C4-2B (cell line): ENCODE measurements at regions not wholly inside any gene's neighbourhood (a gene's known extent, or its start where the extent isn't known, plus 50 kb on each side); places are given as distances from the start of the nearest gene placed in this dataset.
"Not testable (repeated sequence)": the region's sequence is repeated elsewhere in the genome, so short reads cannot be mapped to it uniquely, and the experiment has no call there.

Experiments
- H3K27ac ChIP-seq: fragments of 450-650 bp; 2 replicates; pipeline ENCODE4 v1.5.1; 2017
- ZFX ChIP-seq: fragments of 450-650 bp; IDR thresholded peaks from 2 replicates; pipeline ENCODE4 v1.6.1; 2017
- TF ChIP-seq, protein P1 (sequence below): fragments of 450-650 bp; conservative IDR thresholded peaks from 2 replicates; pipeline ENCODE4 v1.5.1; 2017; ENCODE audit warnings: mild to moderate bottlenecking

DNA sequence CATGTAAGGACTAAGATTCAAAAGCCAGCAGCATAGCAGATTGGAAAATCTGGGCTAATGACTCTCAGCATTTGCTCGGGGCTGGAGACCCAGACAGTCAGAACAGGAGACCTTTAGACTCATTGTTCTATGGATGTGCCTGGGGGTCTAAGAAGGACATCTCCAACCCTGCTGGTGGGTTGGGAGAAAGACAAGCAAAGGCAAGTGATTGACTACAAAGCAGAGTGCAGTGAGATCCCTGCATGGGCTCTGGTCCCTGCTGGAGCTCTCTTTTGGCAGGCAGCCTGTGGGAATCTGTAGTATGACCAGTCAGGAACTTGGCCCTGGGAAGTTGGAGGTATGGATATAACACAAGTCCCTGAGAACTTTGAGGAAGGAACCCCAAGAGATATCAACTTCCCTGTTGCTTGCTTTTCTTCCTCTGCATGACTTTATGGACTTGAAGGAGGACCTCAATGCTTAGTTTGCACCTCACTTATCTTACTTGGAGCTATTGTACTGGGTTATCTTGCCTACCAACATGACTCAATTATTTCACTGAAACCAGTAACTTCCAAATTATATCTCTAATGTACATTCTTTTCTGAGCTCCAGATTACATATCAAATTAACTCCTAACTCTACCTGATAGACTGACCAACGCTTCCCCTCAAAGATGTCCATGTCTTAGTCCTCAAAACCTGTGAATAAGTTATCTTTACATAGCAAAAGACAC is 236.0 kb downstream of the CYRIA start:
- no peak overlapping the region for H3K27ac ChIP-seq
- TF ChIP-seq ZFX, result no peak
- TF ChIP-seq, protein P1, sequence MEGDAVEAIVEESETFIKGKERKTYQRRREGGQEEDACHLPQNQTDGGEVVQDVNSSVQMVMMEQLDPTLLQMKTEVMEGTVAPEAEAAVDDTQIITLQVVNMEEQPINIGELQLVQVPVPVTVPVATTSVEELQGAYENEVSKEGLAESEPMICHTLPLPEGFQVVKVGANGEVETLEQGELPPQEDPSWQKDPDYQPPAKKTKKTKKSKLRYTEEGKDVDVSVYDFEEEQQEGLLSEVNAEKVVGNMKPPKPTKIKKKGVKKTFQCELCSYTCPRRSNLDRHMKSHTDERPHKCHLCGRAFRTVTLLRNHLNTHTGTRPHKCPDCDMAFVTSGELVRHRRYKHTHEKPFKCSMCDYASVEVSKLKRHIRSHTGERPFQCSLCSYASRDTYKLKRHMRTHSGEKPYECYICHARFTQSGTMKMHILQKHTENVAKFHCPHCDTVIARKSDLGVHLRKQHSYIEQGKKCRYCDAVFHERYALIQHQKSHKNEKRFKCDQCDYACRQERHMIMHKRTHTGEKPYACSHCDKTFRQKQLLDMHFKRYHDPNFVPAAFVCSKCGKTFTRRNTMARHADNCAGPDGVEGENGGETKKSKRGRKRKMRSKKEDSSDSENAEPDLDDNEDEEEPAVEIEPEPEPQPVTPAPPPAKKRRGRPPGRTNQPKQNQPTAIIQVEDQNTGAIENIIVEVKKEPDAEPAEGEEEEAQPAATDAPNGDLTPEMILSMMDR, result no peak

DNA sequence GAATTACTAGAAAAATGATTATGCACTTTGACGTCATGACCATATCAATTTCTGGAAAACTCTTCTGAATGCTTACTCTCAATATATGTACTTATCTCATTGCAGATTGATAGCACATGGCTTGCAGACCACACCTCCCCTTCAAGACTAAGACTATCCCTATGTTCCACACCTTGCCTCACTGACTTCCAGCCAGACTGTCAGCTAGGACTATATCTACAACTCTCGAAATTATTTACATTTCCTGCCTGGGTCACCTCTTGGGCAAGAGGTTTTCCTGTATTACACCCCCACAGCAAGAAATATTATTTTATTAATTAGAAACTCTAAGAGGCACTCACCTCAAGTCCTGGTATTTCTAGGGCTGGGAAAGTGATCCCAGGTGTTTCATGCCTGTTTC is 236.6 kb downstream of the CYRIA start:
- TF ChIP-seq ZFX, result no peak
- TF ChIP-seq, protein P1, result no peak

DNA sequence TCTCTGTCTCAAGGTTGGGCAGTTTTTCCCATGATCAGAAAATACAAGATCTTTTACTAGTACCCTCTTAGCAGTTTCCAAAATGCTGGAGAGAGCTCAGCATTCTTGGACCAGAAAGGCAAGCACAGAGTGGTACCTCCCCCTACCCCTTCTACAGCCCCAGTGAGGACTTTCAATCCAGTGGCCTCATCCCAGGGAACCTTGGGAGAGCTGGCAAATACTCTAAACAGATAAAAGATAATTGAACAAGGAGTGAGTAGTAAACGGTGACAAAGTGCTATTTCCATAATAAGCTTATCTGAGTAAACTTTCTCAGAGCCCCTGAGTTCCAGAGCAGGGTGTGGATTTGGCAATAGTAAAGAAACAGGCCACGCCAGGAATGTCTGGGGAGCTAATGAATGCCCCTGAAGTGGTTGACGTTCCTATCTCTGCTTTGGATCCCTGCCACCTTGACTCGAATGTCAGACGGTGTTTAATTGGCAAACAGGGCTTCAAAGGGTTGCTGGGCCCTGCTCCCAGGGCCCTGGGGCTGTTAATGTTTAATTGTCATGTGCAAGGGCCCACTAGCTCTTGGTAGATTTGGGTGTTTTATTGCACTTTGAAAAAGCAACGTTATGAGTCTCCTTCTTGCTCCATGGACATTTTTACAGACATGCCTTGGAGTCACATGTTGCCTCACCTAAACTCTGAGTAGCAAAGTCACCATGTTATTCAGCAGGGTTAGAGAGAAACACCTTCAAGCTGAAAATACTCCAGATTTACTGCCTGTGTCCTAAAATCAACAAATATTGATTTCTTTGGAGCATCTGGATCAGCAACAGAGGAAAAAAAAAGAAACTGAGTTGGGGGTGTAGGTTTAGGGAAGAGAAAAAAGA is 239.9 kb downstream of the CYRIA start:
- H3K27ac ChIP-seq, result no peak overlapping the region
- no peak for TF ChIP-seq ZFX
- TF ChIP-seq, protein P1, result no peak

More for the DNA sequence above, 236.6 kb downstream of the CYRIA start:
- H3K27ac ChIP-seq, result no peak overlapping the region

- no peak overlapping the region for H3K27ac ChIP-seq
- TF ChIP-seq, protein P1, result no peak
- no peak for TF ChIP-seq ZFX
These were observed 245.2 kb downstream of the CYRIA start for GRCh38 chr2:16420421-16420820.

DNA sequence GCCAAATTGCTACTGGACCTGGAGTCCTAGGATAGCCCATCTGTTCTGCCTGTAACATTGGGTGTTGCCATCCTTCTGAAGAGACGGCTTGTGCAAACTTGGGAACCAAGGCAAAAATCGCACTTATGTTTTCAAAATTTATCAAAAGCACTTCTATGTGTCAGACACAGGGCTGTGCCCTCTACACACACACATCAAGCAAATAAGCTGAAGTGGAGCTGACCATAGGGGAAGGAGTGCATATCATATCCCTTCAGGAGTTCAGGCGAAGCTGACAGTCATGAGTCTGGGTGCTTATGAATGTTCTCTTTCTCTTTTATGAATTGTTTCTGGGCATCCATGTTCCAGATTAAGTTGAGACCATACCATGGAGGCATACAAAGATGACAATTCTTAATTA is 247.9 kb downstream of the CYRIA start:
- H3K27ac ChIP-seq, result no peak overlapping the region
- TF ChIP-seq, protein P1, result no peak
- TF ChIP-seq ZFX, result no peak

DNA sequence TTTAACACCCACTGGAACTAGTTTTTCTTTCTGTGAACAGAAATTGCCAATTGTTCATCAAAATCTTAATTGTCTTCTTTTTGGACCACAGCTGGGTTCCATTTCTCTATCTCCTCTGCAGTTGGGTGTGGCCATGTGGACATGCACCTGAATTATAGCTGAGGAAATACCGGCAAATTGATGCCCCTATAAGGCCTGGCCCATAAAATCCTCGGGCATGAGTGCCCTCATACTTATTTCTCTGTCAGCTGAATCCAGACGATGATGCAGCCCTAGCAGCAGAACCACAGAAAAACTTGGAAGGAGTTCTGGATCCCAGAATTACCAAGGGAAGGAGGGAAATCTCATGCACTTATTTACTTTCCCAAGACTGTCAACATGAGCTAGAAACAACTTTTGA is 249.0 kb downstream of the CYRIA start:
- no peak overlapping the region for H3K27ac ChIP-seq
- TF ChIP-seq, protein P1, result no peak
- no peak for TF ChIP-seq ZFX

DNA sequence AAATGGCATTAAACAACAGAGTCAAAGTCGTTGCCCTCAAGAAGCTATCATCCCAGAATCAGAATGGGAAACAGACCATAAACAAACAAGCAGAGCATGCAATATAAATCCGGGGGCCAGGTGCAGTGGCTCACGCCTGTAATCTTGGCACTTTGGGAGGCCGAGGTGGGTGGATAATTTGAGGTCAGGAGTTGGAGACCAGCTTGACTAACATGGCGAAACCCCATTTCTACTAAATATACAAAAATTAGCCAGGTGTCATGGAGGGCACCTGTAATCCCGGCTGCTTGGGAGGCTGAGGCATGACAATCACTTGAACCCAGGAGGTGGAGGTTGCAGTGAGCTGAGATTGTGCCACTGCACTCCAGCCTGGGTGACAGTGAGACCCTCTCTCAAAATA is 249.8 kb downstream of the CYRIA start:
- H3K27ac ChIP-seq, result not testable (repeated sequence)
